GM18861 (cell line): ENCODE measurements at regions not wholly inside any gene's neighbourhood (a gene's known extent, or its start where the extent isn't known, plus 50 kb on each side); places are given as distances from the start of the nearest gene placed in this dataset.

ENCODE experiments used
- ATAC-seq: cut with Tn5 transposase; IDR thresholded peaks from one replicate; pipeline ENCODE4 v1.9.1; 2021; ENCODE audit not compliant: unreplicated experiment

- no peak for ATAC-seq
Measured at GRCh38 chr5:89120719-89121118, 237.7 kb upstream of the MEF2C start.

GRCh38 chr5:89117124-89117644, 234.2 kb upstream of the MEF2C start:
- ATAC-seq: peak; percentile 91

GRCh38 chr5:89110916-89111646, 228.1 kb upstream of the MEF2C start:
- no peak for ATAC-seq

GRCh38 chr5:89106480-89106879, 223.5 kb upstream of the MEF2C start:
- no peak for ATAC-seq

DNA sequence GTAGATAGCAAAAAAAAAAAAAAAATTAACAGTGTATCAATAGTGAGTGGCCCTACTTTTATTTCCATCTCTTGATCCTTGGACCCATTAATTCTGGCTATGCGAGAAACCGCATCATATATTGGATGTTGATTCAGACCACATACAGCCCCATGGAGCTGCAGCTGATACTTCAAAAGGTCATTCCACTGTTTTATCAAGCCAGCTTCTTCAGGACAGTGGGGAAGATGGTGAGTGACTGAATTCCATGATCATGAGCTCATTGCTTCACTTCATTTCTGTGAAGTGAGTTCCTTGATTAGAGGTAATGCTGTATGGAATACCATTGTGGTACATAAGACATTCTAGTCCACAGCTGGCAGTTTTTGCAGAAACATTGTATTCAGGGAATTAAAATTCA, 222.9 kb upstream of the MEF2C start:
- no peak for ATAC-seq

- no peak for ATAC-seq
Measured at GRCh38 chr5:89105171-89105695, 222.2 kb upstream of the MEF2C start.

- ATAC-seq: no peak
Measured at GRCh38 chr5:89098199-89098756, 215.3 kb upstream of the MEF2C start.

GRCh38 chr5:89097103-89097502, 214.1 kb upstream of the MEF2C start:
- peak; percentile 94 for ATAC-seq

DNA sequence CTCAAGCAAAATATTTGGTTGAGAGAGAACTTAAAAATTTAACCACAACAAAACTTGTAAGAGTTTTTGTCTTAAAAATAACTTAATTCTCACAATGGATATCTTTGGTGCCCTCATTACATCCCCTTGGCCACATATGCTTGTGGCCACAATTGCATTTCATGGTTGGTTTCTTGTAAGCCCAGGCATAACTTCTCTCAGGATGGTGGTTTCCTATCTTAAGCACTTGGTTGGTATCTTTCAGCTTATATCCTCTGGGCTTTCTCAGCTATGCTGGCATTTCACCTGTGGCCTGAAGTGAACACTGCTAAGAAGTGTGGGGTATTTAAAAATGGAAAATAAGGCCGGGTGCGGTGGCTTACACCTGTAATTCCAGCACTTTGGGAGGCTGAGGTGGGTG, 212.4 kb upstream of the MEF2C start:
- ATAC-seq: no peak

DNA sequence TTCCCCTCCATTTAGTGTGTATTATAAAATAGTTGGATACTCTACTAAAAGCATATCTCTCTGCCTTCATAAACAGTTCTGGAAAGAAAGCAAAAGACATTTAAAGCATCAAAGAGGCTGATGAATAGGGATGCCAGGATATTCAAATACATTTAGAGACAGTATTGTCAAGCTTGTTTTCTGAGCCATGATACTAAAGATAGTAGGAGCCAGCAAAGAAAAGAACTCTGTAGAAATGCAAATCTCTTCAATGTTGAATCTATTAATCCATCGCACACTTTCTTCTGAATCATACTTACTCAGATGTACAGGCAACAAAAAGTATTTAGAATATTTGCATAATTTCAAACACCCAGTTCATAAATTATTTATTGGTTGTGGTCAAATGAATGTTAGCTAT, 207.1 kb upstream of the MEF2C start:
- no peak for ATAC-seq

DNA sequence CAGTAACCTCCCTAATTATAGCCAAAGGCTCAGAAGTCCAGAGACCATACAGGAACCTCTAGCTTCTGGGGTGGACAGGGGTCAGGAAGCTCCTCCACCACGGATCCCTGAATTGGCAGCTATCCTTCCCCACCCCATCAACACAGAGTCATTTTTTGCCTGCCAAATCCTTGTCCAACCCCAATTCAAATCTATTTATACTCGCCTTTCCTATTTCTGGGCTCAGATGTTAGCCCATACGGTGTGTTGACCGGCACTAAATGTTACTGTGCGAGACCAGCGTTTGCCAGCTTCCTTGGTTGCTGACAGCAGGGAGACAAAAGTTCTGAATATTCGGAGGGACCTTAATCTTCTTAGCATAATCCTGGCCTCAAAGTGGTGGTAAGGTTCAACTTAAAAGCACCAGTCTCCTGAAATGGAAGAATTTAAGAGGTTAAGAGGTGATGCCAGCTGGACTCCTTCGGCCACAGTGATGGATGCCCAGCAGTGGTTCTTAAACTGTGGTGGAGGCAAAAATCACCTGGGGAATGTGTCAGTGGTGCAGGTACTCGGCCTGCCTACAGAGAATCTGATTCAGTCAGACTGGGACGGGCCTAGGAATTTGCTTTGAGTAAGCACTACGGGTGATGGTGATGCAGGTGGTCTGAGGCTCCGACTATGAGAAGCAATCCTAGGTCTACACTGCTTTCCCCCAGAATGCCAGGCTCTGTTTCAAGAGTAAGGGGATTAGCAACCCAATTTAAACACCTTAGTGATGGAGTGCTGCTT, 204.8 kb upstream of the MEF2C start:
- ATAC-seq: no peak

GRCh38 chr5:89087128-89087527, 204.1 kb upstream of the MEF2C start:
- peak; percentile 48 for ATAC-seq

DNA sequence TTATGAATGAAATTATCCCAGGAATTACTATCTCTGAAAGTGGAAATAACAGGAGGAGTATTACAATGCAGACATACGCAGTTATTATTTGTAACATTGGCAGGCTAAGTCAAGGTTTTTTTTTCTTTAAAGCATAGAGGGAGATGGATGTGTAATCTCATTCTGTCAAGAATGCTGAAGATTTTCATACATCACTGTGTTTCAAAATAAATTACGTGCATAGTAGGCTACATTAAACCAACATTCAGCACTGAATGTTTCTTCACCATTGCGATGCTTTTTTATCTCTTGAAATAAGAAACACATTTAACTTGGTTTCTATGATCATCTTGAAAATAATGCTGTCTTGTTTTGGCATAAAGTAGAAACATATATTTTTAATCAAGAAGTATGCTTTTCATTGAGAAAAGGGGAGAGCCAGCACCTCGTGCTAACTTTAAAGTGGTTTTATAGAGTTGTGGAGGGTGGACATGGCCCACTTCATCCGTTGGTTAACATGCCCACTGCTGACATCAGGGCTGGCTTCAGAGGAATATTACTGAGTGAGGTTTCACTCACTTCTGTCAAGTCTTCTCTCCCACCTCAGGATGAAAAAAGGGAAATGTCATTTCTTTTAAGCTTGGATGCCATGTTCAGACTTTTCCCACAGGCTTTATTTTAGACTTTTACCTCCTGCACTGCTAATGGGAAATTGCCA, 203.6 kb upstream of the MEF2C start:
- ATAC-seq: no peak

GRCh38 chr5:89083791-89084190, 200.8 kb upstream of the MEF2C start:
- ATAC-seq: no peak

GRCh38 chr5:89081360-89081759, 198.4 kb upstream of the MEF2C start:
- peak; percentile 73 for ATAC-seq

GRCh38 chr5:89080467-89081116, 197.6 kb upstream of the MEF2C start:
- ATAC-seq: no peak

DNA sequence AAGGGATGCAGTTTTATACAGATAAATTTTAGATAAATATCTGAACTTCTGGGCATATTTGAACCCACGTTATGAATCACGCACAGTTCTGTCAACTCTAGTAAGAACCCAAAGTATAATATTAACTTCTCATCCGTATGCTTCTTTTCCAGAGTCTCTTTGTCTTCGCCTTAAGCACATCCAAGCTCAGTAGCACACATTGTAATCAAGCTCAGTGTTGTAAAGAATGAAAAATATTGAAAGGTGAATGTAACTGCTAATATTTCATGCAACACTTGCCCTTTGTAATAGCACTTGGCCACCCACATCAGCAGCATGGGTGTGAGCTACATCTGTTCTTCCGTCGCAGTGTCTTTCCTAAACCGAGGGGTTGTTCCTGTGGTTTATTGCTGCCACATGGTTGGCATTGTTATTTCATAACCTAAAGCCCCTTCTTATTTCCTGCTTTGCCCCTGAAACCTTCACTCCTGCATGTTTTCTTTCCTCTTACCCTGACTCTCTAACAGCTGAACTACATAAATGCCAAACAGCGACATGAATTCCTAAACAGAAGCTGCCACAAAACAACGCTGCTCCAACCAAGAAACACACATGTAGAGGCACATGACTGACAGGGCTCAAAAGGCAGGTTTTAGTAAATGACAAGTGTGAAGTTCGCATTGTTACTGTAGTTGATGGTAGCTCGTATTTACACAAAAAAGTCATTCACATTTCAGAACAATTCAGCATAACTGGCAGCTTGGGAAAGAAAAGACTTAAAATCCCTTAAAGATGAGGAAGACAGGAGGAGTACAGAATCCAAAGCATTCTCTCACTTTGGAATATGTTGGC, 190.1 kb upstream of the MEF2C start:
- ATAC-seq: no peak

DNA sequence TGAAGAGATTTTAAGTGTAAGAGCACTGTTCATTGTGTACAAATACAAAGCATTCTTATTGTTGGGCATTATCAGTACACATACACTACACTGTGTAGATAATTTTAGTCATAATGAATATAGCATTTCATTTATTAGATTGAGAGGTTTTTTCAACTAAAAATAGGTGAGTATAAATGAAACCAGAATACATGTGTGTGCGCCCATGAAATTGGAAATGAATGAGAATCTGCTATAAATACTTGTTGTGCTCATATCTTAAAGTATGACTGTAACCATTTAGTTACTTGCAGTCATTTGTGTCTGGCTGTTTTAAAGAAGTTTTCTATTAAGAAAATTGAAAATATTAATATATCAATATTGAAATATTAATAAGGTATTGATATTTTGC, 189.0 kb upstream of the MEF2C start:
- peak; percentile 46 for ATAC-seq

- ATAC-seq: peak; percentile 75
Measured at GRCh38 chr5:89071101-89071940, 188.3 kb upstream of the MEF2C start.
